H9 (cell line): ENCODE measurements at regions not wholly inside any gene's neighbourhood (a gene's known extent, or its start where the extent isn't known, plus 50 kb on each side); places are given as distances from the start of the nearest gene placed in this dataset.

Experiments used
- DNase-seq: peaks from one replicate; pipeline ENCODE4 v3.0.0-alpha.2; 2017
- H2AFZ ChIP-seq: one replicate; pipeline ENCODE4 v1.6.1; 2013; ENCODE audit warnings: mild to moderate bottlenecking, low read length, control low read depth, moderate library complexity
- H2AK5ac ChIP-seq: 2 replicates; pipeline ENCODE4 v1.6.1; 2013; ENCODE audit warnings: low read length, control low read depth, mixed read lengths; ENCODE audit not compliant: insufficient read length
- H2BK120ac ChIP-seq: one replicate; pipeline ENCODE4 v1.6.1; 2013; ENCODE audit warnings: low read depth, mild to moderate bottlenecking, low read length, control low read depth, inconsistent platforms; ENCODE audit not compliant: poor library complexity, severe bottlenecking
- H2BK12ac ChIP-seq: 2 replicates; pipeline ENCODE4 v1.6.1; 2013; ENCODE audit warnings: low read length, control low read depth, mixed read lengths, low read depth; ENCODE audit not compliant: insufficient read length
- H2BK15ac ChIP-seq: 2 replicates; pipeline ENCODE4 v1.6.1; 2013; ENCODE audit warnings: low read depth, low read length, control low read depth
- H2BK20ac ChIP-seq: one replicate; pipeline ENCODE4 v1.6.1; 2013; ENCODE audit warnings: low read depth, mild to moderate bottlenecking, low read length, control low read depth, inconsistent platforms; ENCODE audit not compliant: poor library complexity, severe bottlenecking
- H2BK5ac ChIP-seq: 2 replicates; pipeline ENCODE4 v1.6.1; 2013; ENCODE audit warnings: low read length, control low read depth, mixed read lengths; ENCODE audit not compliant: insufficient read length
- H3K14ac ChIP-seq: 2 replicates; pipeline ENCODE4 v1.6.1; 2013; ENCODE audit warnings: low read length, control low read depth; ENCODE audit not compliant: insufficient read depth
- H3K18ac ChIP-seq: 2 replicates; pipeline ENCODE4 v1.6.1; 2013; ENCODE audit warnings: low read depth, mild to moderate bottlenecking, mixed read lengths, low read length, control low read depth; ENCODE audit not compliant: insufficient read length
- H3K23ac ChIP-seq: 2 replicates; pipeline ENCODE4 v1.6.1; 2013; ENCODE audit warnings: low read length, control low read depth, mixed read lengths, low read depth; ENCODE audit not compliant: insufficient read length
- H3K23me2 ChIP-seq: 2 replicates; pipeline ENCODE4 v1.6.1; 2013; ENCODE audit warnings: low read depth, mild to moderate bottlenecking, mixed read lengths, low read length, control low read depth; ENCODE audit not compliant: insufficient read length, poor library complexity, severe bottlenecking
- H3K27ac ChIP-seq: 2 replicates; pipeline ENCODE4 v1.5.1; 2013; ENCODE audit warnings: low read length, control low read depth, mixed read lengths, low read depth; ENCODE audit not compliant: insufficient read length
- H3K27me3 ChIP-seq: 2 replicates; pipeline ENCODE4 v1.6.1; 2013; ENCODE audit warnings: low read length, control low read depth, inconsistent platforms; ENCODE audit not compliant: insufficient read depth
- H3K4ac ChIP-seq: 2 replicates; pipeline ENCODE4 v1.6.1; 2013; ENCODE audit warnings: low read depth, mild to moderate bottlenecking, control low read depth, inconsistent platforms, low read length, moderate library complexity
- H3K4me1 ChIP-seq: 2 replicates; pipeline ENCODE4 v1.6.1; 2013; ENCODE audit warnings: low read length, control low read depth, inconsistent platforms; ENCODE audit not compliant: insufficient read depth
- H3K4me2 ChIP-seq: 2 replicates; pipeline ENCODE4 v1.6.1; 2013; ENCODE audit warnings: low read length, control low read depth, mixed read lengths; ENCODE audit not compliant: insufficient read length, insufficient read depth
- H3K56ac ChIP-seq: 2 replicates; pipeline ENCODE4 v1.6.1; 2013; ENCODE audit warnings: low read depth, mild to moderate bottlenecking, mixed read lengths, low read length, control low read depth; ENCODE audit not compliant: insufficient read length
- H3K79me1 ChIP-seq: 2 replicates; pipeline ENCODE4 v1.6.1; 2013; ENCODE audit warnings: low read depth, mild to moderate bottlenecking, moderate library complexity, low read length, control low read depth, inconsistent platforms; ENCODE audit not compliant: insufficient read depth, poor library complexity, severe bottlenecking
- H3K79me2 ChIP-seq: 2 replicates; pipeline ENCODE4 v1.6.1; 2013; ENCODE audit warnings: low read length, control low read depth, inconsistent platforms; ENCODE audit not compliant: insufficient read depth
- H3K9ac ChIP-seq: 2 replicates; pipeline ENCODE4 v1.6.1; 2013; ENCODE audit warnings: low read length, control low read depth, mixed read lengths; ENCODE audit not compliant: insufficient read length; ENCODE audit errors: extremely low read depth
- H3K9me3 ChIP-seq: one replicate; pipeline ENCODE4 v1.6.1; 2013; ENCODE audit warnings: low read depth, low read length, inconsistent platforms; ENCODE audit not compliant: control insufficient read depth
- H3T11ph ChIP-seq: one replicate; pipeline ENCODE4 v1.6.1; 2013; ENCODE audit warnings: mild to moderate bottlenecking, low read length, control low read depth, inconsistent platforms
- H4K20me1 ChIP-seq: one replicate; pipeline ENCODE4 v1.6.1; 2013; ENCODE audit not compliant: control insufficient read depth, insufficient read length, insufficient read depth
- H4K5ac ChIP-seq: 2 replicates; pipeline ENCODE4 v1.6.1; 2013; ENCODE audit warnings: low read depth, mild to moderate bottlenecking, mixed read lengths, low read length, control low read depth; ENCODE audit not compliant: insufficient read length
- H4K8ac ChIP-seq: replicated peaks from 2 replicates; pipeline ENCODE4 v1.6.1; 2013; ENCODE audit warnings: low read length, control low read depth, mixed read lengths, low read depth; ENCODE audit not compliant: insufficient read length
- H4K91ac ChIP-seq: 2 replicates; pipeline ENCODE4 v1.6.1; 2013; ENCODE audit warnings: low read depth, mild to moderate bottlenecking, moderate library complexity, mixed read lengths, low read length, control low read depth; ENCODE audit not compliant: insufficient read length
- H3K27ac Mint-ChIP-seq, 3 experiments: 2 replicates in 2 of 3; 3 replicates in 1 of 3; pipeline ENCODE4 v1.8.0; 2020 to 2021; ENCODE audit warnings: mixed read lengths in 3 of 3, mild to moderate bottlenecking in 1 of 3, moderate library complexity in 1 of 3
- H3K27me3 Mint-ChIP-seq: 2 replicates; pipeline ENCODE4 v1.8.0; 2021; ENCODE audit warnings: low read depth, mild to moderate bottlenecking, moderate library complexity, mixed read lengths
- H3K36me3 Mint-ChIP-seq, 3 experiments: 2 replicates in 2 of 3; 3 replicates in 1 of 3; pipeline ENCODE4 v1.8.0; 2020 to 2021; ENCODE audit warnings: low read depth in 3 of 3, mixed read lengths in 3 of 3; ENCODE audit not compliant: insufficient read depth in 1 of 3
- H3K4me1 Mint-ChIP-seq, 2 experiments: 2 replicates each; pipeline ENCODE4 v1.8.0; 2020; ENCODE audit warnings: mixed read lengths in 2 of 2
- H3K4me3 Mint-ChIP-seq, 2 experiments: 2 replicates in 1 of 2; 3 replicates in 1 of 2; pipeline ENCODE4 v1.8.0; 2020 to 2021; ENCODE audit warnings: mild to moderate bottlenecking in 2 of 2, mixed read lengths in 2 of 2, moderate library complexity in 1 of 2
- H3K9me3 Mint-ChIP-seq, 2 experiments: 2 replicates in 1 of 2; 3 replicates in 1 of 2; pipeline ENCODE4 v1.8.0; 2020; ENCODE audit warnings: mild to moderate bottlenecking in 2 of 2, mixed read lengths in 2 of 2, moderate library complexity in 1 of 2
- WGBS: extraction: QIAGEN DNeasy Blood & Tissue Kit; methylation state at CpG from one replicate; pipeline ENCODE4 v1.1.7; 2013; ENCODE audit warnings: missing lambda C conversion rate, low lambda C conversion rate, mixed read lengths; ENCODE audit not compliant: insufficient read length; ENCODE audit errors: extremely low coverage; 5-methylcytosine and 5-hydroxymethylcytosine counted together
- TF ChIP-seq, protein P1 (sequence below): fragments of 200-600 bp; sonication (generic); conservative IDR thresholded peaks from 3 replicates; pipeline ENCODE4 v1.8.0; 2021; ENCODE audit warnings: antibody characterized with exemption, mild to moderate bottlenecking

- no peak overlapping the region for H3K23ac ChIP-seq
- no peak overlapping the region for H2BK20ac ChIP-seq
- no peak overlapping the region for H3K4ac ChIP-seq
- no peaks in the 10 kb centered on the region for H4K20me1 ChIP-seq
- no peak overlapping the region for H2BK12ac ChIP-seq
- no peak overlapping the region for H3K18ac ChIP-seq
- H3K27me3 ChIP-seq, result no peaks in the 10 kb centered on the region
- H3K23me2 ChIP-seq, result no peaks in the 10 kb centered on the region
- DNase-seq, result no peak
- H4K8ac ChIP-seq, result no peak overlapping the region
- Mint-ChIP-seq H3K36me3 (peaks cover 3 to 7% (median 5%) of the 10 kb centered on the region in 3 experiments; a peak in 6 of 7 replicates), H3K27ac (no peak overlapping the region), H3K27me3 (peaks cover 5% of the 10 kb centered on the region), H3K4me1 (peaks cover 11 to 16% of the 10 kb centered on the region in 2 experiments), H3K9me3 (peaks cover 6 to 10% of the 10 kb centered on the region in 2 experiments; a peak in 4 of 5 replicates), H3K4me3 (no peak overlapping the region)
- no peak overlapping the region for H3T11ph ChIP-seq
- no peak overlapping the region for H2BK15ac ChIP-seq
- H3K9me3 ChIP-seq, result no peaks in the 10 kb centered on the region
- no peak overlapping the region for H3K4me2 ChIP-seq
- H3K14ac ChIP-seq, result no peak overlapping the region
- no peak overlapping the region for H4K91ac ChIP-seq
- no peak overlapping the region for H2BK5ac ChIP-seq
- no peaks in the 10 kb centered on the region for H3K4me1 ChIP-seq
- no peak overlapping the region for H3K9ac ChIP-seq
- H3K79me1 ChIP-seq, result no peaks in the 10 kb centered on the region
- no peak overlapping the region for H2BK120ac ChIP-seq
- no CpG with 5 or more reads among the region's 30 CpGs for WGBS
- H3K79me2 ChIP-seq, result no peaks in the 10 kb centered on the region
- no peak overlapping the region for H2AFZ ChIP-seq
- no peak overlapping the region for H4K5ac ChIP-seq
- no peak overlapping the region for H2AK5ac ChIP-seq
- H3K56ac ChIP-seq, result no peak overlapping the region
- TF ChIP-seq, protein P1, sequence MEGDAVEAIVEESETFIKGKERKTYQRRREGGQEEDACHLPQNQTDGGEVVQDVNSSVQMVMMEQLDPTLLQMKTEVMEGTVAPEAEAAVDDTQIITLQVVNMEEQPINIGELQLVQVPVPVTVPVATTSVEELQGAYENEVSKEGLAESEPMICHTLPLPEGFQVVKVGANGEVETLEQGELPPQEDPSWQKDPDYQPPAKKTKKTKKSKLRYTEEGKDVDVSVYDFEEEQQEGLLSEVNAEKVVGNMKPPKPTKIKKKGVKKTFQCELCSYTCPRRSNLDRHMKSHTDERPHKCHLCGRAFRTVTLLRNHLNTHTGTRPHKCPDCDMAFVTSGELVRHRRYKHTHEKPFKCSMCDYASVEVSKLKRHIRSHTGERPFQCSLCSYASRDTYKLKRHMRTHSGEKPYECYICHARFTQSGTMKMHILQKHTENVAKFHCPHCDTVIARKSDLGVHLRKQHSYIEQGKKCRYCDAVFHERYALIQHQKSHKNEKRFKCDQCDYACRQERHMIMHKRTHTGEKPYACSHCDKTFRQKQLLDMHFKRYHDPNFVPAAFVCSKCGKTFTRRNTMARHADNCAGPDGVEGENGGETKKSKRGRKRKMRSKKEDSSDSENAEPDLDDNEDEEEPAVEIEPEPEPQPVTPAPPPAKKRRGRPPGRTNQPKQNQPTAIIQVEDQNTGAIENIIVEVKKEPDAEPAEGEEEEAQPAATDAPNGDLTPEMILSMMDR, result no peak
- no peak overlapping the region for H3K27ac ChIP-seq
Observed at GRCh38 chr6:170102582-170103481, 188.0 kb downstream of the DLL1 start.
